ENCODE measurements at regions not wholly inside any gene's neighbourhood (a gene's known extent, or its start where the extent isn't known, plus 50 kb on each side); places are given as distances from the start of the nearest gene placed in this dataset.
A peak's percentile ranks its signal among the peaks of the same experiment; 100 is the strongest.

- peaks cover 37% of the 10 kb centered on the region for H3K36me3 Mint-ChIP-seq (ENCODE audit: low read depth)
- no peak for DNase-seq (ENCODE audit: low spot score)
- no peaks in the 10 kb centered on the region for H3K9me3 Mint-ChIP-seq (ENCODE audit: low read depth)
- H3K27me3 Mint-ChIP-seq (ENCODE audit: low read depth): no peaks in the 10 kb centered on the region
- peaks cover 15% of the 10 kb centered on the region for H3K4me1 Mint-ChIP-seq (ENCODE audit: low read depth)
- TF ChIP-seq, protein P1, sequence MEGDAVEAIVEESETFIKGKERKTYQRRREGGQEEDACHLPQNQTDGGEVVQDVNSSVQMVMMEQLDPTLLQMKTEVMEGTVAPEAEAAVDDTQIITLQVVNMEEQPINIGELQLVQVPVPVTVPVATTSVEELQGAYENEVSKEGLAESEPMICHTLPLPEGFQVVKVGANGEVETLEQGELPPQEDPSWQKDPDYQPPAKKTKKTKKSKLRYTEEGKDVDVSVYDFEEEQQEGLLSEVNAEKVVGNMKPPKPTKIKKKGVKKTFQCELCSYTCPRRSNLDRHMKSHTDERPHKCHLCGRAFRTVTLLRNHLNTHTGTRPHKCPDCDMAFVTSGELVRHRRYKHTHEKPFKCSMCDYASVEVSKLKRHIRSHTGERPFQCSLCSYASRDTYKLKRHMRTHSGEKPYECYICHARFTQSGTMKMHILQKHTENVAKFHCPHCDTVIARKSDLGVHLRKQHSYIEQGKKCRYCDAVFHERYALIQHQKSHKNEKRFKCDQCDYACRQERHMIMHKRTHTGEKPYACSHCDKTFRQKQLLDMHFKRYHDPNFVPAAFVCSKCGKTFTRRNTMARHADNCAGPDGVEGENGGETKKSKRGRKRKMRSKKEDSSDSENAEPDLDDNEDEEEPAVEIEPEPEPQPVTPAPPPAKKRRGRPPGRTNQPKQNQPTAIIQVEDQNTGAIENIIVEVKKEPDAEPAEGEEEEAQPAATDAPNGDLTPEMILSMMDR (IDR thresholded peaks at IDR 0.05): no peak
- no peak overlapping the region for H3K4me3 Mint-ChIP-seq (ENCODE audit: unreplicated experiment)
- H3K27ac Mint-ChIP-seq (ENCODE audit: unreplicated experiment): no peak overlapping the region
These were observed 78.6 kb upstream of the GRK3 start for GRCh38 chr22:25485626-25486545.

GRCh38 chr22:25487508-25487907 lies 77.0 kb upstream of the GRK3 start:
- Mint-ChIP-seq H3K9me3 (ENCODE audit: low read depth) (no peaks in the 10 kb centered on the region), H3K36me3 (ENCODE audit: low read depth) (peaks cover 34% of the 10 kb centered on the region), H3K27me3 (ENCODE audit: low read depth) (no peaks in the 10 kb centered on the region), H3K4me1 (ENCODE audit: low read depth) (peaks cover 15% of the 10 kb centered on the region), H3K27ac (ENCODE audit: unreplicated experiment) (no peak overlapping the region), H3K4me3 (ENCODE audit: unreplicated experiment) (no peak overlapping the region)
- TF ChIP-seq, protein P1 (IDR thresholded peaks at IDR 0.05): no peak
- no peak for DNase-seq (ENCODE audit: low spot score)

- TF ChIP-seq, protein P1 (IDR thresholded peaks at IDR 0.05): no peak
- Mint-ChIP-seq H3K4me1 (ENCODE audit: low read depth) (peaks cover 15% of the 10 kb centered on the region), H3K36me3 (ENCODE audit: low read depth) (peaks cover 31% of the 10 kb centered on the region)
These were observed 76.0 kb upstream of the GRK3 start for GRCh38 chr22:25488244-25489020.

DNA sequence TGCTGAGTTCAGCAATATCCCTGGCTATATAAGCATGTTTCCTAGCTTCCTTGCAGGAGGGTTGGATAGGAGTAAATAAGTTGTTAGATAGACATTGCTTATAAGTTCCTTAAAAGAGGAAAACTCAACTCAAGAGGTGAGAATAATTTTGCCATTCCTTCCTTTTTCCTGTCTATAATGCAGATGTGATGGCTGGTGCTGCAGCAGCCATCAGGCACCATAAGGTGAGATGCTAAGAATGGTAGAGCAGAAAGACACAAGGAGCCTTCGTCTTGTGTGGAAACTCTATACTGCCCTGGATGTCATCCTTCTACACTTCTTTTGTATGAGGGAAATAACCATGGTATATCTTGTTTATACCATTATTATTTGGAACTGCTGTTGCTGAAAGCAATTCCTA lies 74.5 kb upstream of the GRK3 start:
- DNase-seq (ENCODE audit: low spot score): no peak
- no peak overlapping the region for H3K4me3 Mint-ChIP-seq (ENCODE audit: unreplicated experiment)
- peaks cover 15% of the 10 kb centered on the region for H3K4me1 Mint-ChIP-seq (ENCODE audit: low read depth)
- TF ChIP-seq, protein P1 (IDR thresholded peaks at IDR 0.05): no peak
- H3K27ac Mint-ChIP-seq (ENCODE audit: unreplicated experiment): no peak overlapping the region
- no peaks in the 10 kb centered on the region for H3K9me3 Mint-ChIP-seq (ENCODE audit: low read depth)
- H3K36me3 Mint-ChIP-seq (ENCODE audit: low read depth): peaks cover 18% of the 10 kb centered on the region
- H3K27me3 Mint-ChIP-seq (ENCODE audit: low read depth): no peaks in the 10 kb centered on the region

More at GRCh38 chr22:25488244-25489020, 76.0 kb upstream of the GRK3 start:
- no peak overlapping the region for H3K4me3 Mint-ChIP-seq (ENCODE audit: unreplicated experiment)
- H3K27me3 Mint-ChIP-seq (ENCODE audit: low read depth): no peaks in the 10 kb centered on the region
- no peak for DNase-seq (ENCODE audit: low spot score)
- H3K9me3 Mint-ChIP-seq (ENCODE audit: low read depth): no peaks in the 10 kb centered on the region
- H3K27ac Mint-ChIP-seq (ENCODE audit: unreplicated experiment): peak overlapping the region; percentile 46

DNA sequence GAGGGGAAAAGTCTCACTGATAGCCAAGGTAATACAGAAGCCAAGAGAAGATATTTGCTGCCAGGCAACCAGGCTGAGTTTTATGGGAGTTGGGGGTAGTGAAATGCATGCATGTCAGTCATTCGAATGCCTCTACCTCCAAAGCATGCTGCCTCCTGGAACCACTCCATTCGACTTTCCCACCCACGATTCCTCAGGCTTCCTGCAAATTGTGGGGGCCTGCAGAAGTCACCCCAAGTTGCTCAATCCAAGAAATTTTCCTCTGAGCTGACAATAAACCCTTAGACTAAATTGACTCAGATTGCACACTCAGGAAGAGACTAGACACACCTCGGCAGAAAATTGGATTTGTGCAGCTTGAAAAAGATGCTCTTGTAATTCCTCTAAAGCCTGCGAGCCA lies 73.6 kb upstream of the GRK3 start:
- H3K36me3 Mint-ChIP-seq (ENCODE audit: low read depth): peaks cover 20% of the 10 kb centered on the region

More for the DNA sequence above, 73.6 kb upstream of the GRK3 start:
- Mint-ChIP-seq H3K4me3 (ENCODE audit: unreplicated experiment) (no peak overlapping the region), H3K4me1 (ENCODE audit: low read depth) (peaks cover 15% of the 10 kb centered on the region), H3K9me3 (ENCODE audit: low read depth) (no peaks in the 10 kb centered on the region), H3K27me3 (ENCODE audit: low read depth) (no peaks in the 10 kb centered on the region), H3K27ac (ENCODE audit: unreplicated experiment) (no peak overlapping the region)
- TF ChIP-seq, protein P1 (IDR thresholded peaks at IDR 0.05): no peak
- no peak for DNase-seq (ENCODE audit: low spot score)

Data from chondrocyte (in vitro differentiated cells).